ENCODE measurements at regions not wholly inside any gene's neighbourhood (a gene's known extent, or its start where the extent isn't known, plus 50 kb on each side); places are given as distances from the start of the nearest gene placed in this dataset.

- Mint-ChIP-seq H3K27ac (no peak overlapping the region), H3K9me3 (no peaks in the 10 kb centered on the region), H3K36me3 (no peaks in the 10 kb centered on the region), H3K4me3 (no peak overlapping the region), H3K27me3 (no peaks in the 10 kb centered on the region), H3K4me1 (ENCODE audit: unreplicated experiment) (no peaks in the 10 kb centered on the region)
- TF ChIP-seq CTCF (conservative IDR thresholded peaks at IDR 0.05): no peak
- DNase-seq (ENCODE audit: extremely low spot score, unreplicated experiment): no peak
Measured at GRCh38 chr4:163958751-163959150, 464.3 kb downstream of the TMA16 start.

- H3K4me3 Mint-ChIP-seq: no peak overlapping the region
- no peak for DNase-seq (ENCODE audit: extremely low spot score, unreplicated experiment)
- no peaks in the 10 kb centered on the region for H3K36me3 Mint-ChIP-seq
- no peak for TF ChIP-seq CTCF (conservative IDR thresholded peaks at IDR 0.05)
- no peaks in the 10 kb centered on the region for H3K9me3 Mint-ChIP-seq
- H3K4me1 Mint-ChIP-seq (ENCODE audit: unreplicated experiment): no peaks in the 10 kb centered on the region
- no peaks in the 10 kb centered on the region for H3K27me3 Mint-ChIP-seq
- no peak overlapping the region for H3K27ac Mint-ChIP-seq
Measured at GRCh38 chr4:163959932-163960331, 465.4 kb downstream of the TMA16 start.

GRCh38 chr4:163966612-163967011, 472.1 kb downstream of the TMA16 start:
- Mint-ChIP-seq H3K4me3 (no peak overlapping the region), H3K9me3 (no peaks in the 10 kb centered on the region), H3K4me1 (ENCODE audit: unreplicated experiment) (peaks cover 8% of the 10 kb centered on the region), H3K27me3 (peaks cover 4% of the 10 kb centered on the region), H3K27ac (no peak overlapping the region), H3K36me3 (no peaks in the 10 kb centered on the region)
- TF ChIP-seq CTCF (conservative IDR thresholded peaks at IDR 0.05): no peak
- no peak for DNase-seq (ENCODE audit: extremely low spot score, unreplicated experiment)

GRCh38 chr4:163967263-163967662, 472.8 kb downstream of the TMA16 start:
- H3K4me1 Mint-ChIP-seq (ENCODE audit: unreplicated experiment): peaks cover 8% of the 10 kb centered on the region
- H3K27me3 Mint-ChIP-seq: peaks cover 4% of the 10 kb centered on the region
- no peak overlapping the region for H3K4me3 Mint-ChIP-seq
- no peaks in the 10 kb centered on the region for H3K9me3 Mint-ChIP-seq
- no peak for TF ChIP-seq CTCF (conservative IDR thresholded peaks at IDR 0.05)
- DNase-seq (ENCODE audit: extremely low spot score, unreplicated experiment): no peak
- no peak overlapping the region for H3K27ac Mint-ChIP-seq
- no peaks in the 10 kb centered on the region for H3K36me3 Mint-ChIP-seq

- Mint-ChIP-seq H3K27ac (no peak overlapping the region), H3K4me1 (ENCODE audit: unreplicated experiment) (peaks cover 8% of the 10 kb centered on the region), H3K9me3 (no peaks in the 10 kb centered on the region), H3K4me3 (no peak overlapping the region), H3K27me3 (peaks cover 4% of the 10 kb centered on the region), H3K36me3 (no peaks in the 10 kb centered on the region)
- no peak for TF ChIP-seq CTCF (conservative IDR thresholded peaks at IDR 0.05)
- DNase-seq (ENCODE audit: extremely low spot score, unreplicated experiment): no peak
Measured at GRCh38 chr4:163967710-163968109, 473.2 kb downstream of the TMA16 start.

- Mint-ChIP-seq H3K9me3 (no peaks in the 10 kb centered on the region), H3K36me3 (no peaks in the 10 kb centered on the region), H3K27ac (no peak overlapping the region), H3K27me3 (peaks cover 4% of the 10 kb centered on the region), H3K4me1 (ENCODE audit: unreplicated experiment) (peaks cover 8% of the 10 kb centered on the region), H3K4me3 (no peak overlapping the region)
- DNase-seq (ENCODE audit: extremely low spot score, unreplicated experiment): no peak
- TF ChIP-seq CTCF (conservative IDR thresholded peaks at IDR 0.05): no peak
Measured at GRCh38 chr4:163969291-163969690, 474.8 kb downstream of the TMA16 start.

All from type B pancreatic cell (in vitro differentiated cells).